K562 (cell line): ENCODE measurements at regions not wholly inside any gene's neighbourhood (a gene's known extent, or its start where the extent isn't known, plus 50 kb on each side); places are given as distances from the start of the nearest gene placed in this dataset.

Experiments
- ATAC-seq: fragments of 200-7000 bp; cut with Tn5 transposase; 3 replicates; pipeline ENCODE4 v1.9.1; 2020; ENCODE audit warnings: moderate library complexity
- BruUV-seq: library from RNA; stranded (reverse); fragments of 400-500 nt; replicated peaks from 2 replicates; lab custom pipeline; 2021; lab: Mats Ljungman, UMichigan
- CTCF ChIA-PET: fragments of 300-600 bp; formaldehyde crosslinking; extraction: SDS; loops from one replicate; lab custom pipeline; 2021; ENCODE audit warnings: low intra/inter-chr PET ratio; lab: Yijun Ruan, JAX
- POLR2A ChIA-PET: fragments of 300-600, 350-650 bp; sonication (Branson Sonifier 250); formaldehyde crosslinking; extraction: SDS; loops from one replicate; lab custom pipeline; 2021; ENCODE audit warnings: antibody characterized with exemption, inconsistent platforms; lab: Yijun Ruan, JAX
- DNase-seq, 4 experiments: peaks; one replicate each; pipeline versions ENCODE4 v3.0.0 to v3.0.0-alpha.2; 2011 to 2018; ENCODE audit warnings: low spot score in 3 of 4, mixed read lengths in 3 of 4; ENCODE audit errors: extremely low read depth in 1 of 4
- FAIRE-seq: peaks from 2 replicates; lab custom pipeline; 2011; peaks lifted over from hg19 to GRCh38; lab: Jason Lieb, UNC
- H2AFZ ChIP-seq: 2 replicates; pipeline ENCODE4 v1.6.0; 2011; ENCODE audit warnings: low read depth, low read length, control low read depth, inconsistent platforms
- H3K27ac ChIP-seq: fragments of 200-600 bp; 3 replicates; pipeline ENCODE4 v1.8.0; 2011; ENCODE audit warnings: low read depth, mild to moderate bottlenecking, control low read depth, inconsistent platforms, low read length, moderate library complexity, mixed read lengths; ENCODE audit errors: extremely low read depth
- H3K27me3 ChIP-seq, 2 experiments: fragments of 300-600 bp in 1 of 2; 2 replicates in 1 of 2; 3 replicates in 1 of 2; pipeline versions ENCODE4 v1.6.0 to v1.8.0; 2011; ENCODE audit warnings: inconsistent platforms in 2 of 2, low read length in 2 of 2, mild to moderate bottlenecking in 1 of 2, mixed read lengths in 1 of 2, moderate library complexity in 1 of 2; ENCODE audit not compliant: control insufficient read depth in 2 of 2, insufficient read depth in 2 of 2
- H3K36me3 ChIP-seq: fragments of 300-600 bp; 3 replicates; pipeline ENCODE4 v1.8.0; 2011; ENCODE audit warnings: mild to moderate bottlenecking, low read length, inconsistent platforms; ENCODE audit not compliant: control insufficient read depth, insufficient read depth
- H3K4me1 ChIP-seq, 2 experiments: fragments of 200-600 bp in 1 of 2; replicated peaks in 1 of 2; 2 replicates in 1 of 2; 3 replicates in 1 of 2; pipeline versions ENCODE4 v1.5.1 to v1.8.0; 2011; ENCODE audit warnings: inconsistent platforms in 2 of 2, low read length in 2 of 2, mild to moderate bottlenecking in 1 of 2, mixed read lengths in 1 of 2, moderate library complexity in 1 of 2; ENCODE audit not compliant: control insufficient read depth in 2 of 2, insufficient read depth in 2 of 2
- H3K4me2 ChIP-seq: 2 replicates; pipeline ENCODE4 v1.6.1; 2011; ENCODE audit warnings: low read length, control low read depth, inconsistent platforms, mixed read lengths; ENCODE audit not compliant: insufficient read depth
- H3K4me3 ChIP-seq: fragments of 200-600 bp; sonication (generic), shearing (Covaris generic); 2 replicates; pipeline ENCODE4 v1.5.1; 2016; ENCODE audit warnings: control low read depth, inconsistent platforms
- H3K79me2 ChIP-seq: fragments of 200-600 bp; 3 replicates; pipeline ENCODE4 v1.8.0; 2011; ENCODE audit warnings: low read length, inconsistent platforms; ENCODE audit not compliant: control insufficient read depth, insufficient read depth
- H3K9ac ChIP-seq, 2 experiments: 2 replicates each; pipeline versions ENCODE4 v1.6.0 to v1.6.1; 2011; ENCODE audit warnings: low read depth in 2 of 2, low read length in 2 of 2, control low read depth in 1 of 2, inconsistent platforms in 1 of 2, mild to moderate bottlenecking in 1 of 2, mixed read lengths in 1 of 2; ENCODE audit not compliant: insufficient read depth in 1 of 2
- H3K9me1 ChIP-seq: one replicate; pipeline ENCODE4 v1.6.0; 2011; ENCODE audit warnings: inconsistent platforms, mild to moderate bottlenecking, low read length, moderate library complexity; ENCODE audit not compliant: control insufficient read depth, insufficient read depth
- H3K9me3 ChIP-seq: replicated peaks from 2 replicates; pipeline ENCODE4 v1.5.1; 2011; ENCODE audit warnings: low read depth, low read length, inconsistent platforms; ENCODE audit not compliant: control insufficient read depth, insufficient read depth
- H4K20me1 ChIP-seq: replicated peaks from 2 replicates; pipeline ENCODE4 v1.6.1; 2011; ENCODE audit warnings: low read length, inconsistent platforms, mixed read lengths; ENCODE audit not compliant: control insufficient read depth, insufficient read depth
- ARID1B ChIP-seq: fragments of 450-650 bp; IDR thresholded peaks from 2 replicates; pipeline ENCODE4 v1.6.1; 2016; ENCODE audit warnings: antibody characterized with exemption, mild to moderate bottlenecking, inconsistent platforms
- CHCHD3 ChIP-seq: fragments of 250-450 bp; sonication (Bioruptor Pico); IDR thresholded peaks from 2 replicates; pipeline ENCODE4 v2.1.2; 2022; ENCODE audit warnings: mild to moderate bottlenecking
- CREBBP ChIP-seq: IDR thresholded peaks from one replicate; pipeline ENCODE4 v1.6.1; 2012; ENCODE audit warnings: low read depth, mild to moderate bottlenecking, control low read depth, inconsistent platforms, low read length
- HDAC6 ChIP-seq: IDR thresholded peaks from 2 replicates; pipeline ENCODE4 v1.6.1; 2012; ENCODE audit warnings: low read depth, mild to moderate bottlenecking, control low read depth, inconsistent platforms, low read length, moderate library complexity
- MAZ ChIP-seq, 2 experiments: fragments of 450-650 bp in 1 of 2; sonication (generic) in 1 of 2; formaldehyde crosslinking; IDR thresholded peaks in 1 of 2; conservative IDR thresholded peaks in 1 of 2; 2 replicates each; pipeline versions ENCODE4 v1.4.0 to v1.5.0; 2020; ENCODE audit warnings: mild to moderate bottlenecking in 1 of 2, missing genetic modification reagents in 1 of 2
- NCOA1 ChIP-seq: fragments of 450-650 bp; IDR thresholded peaks from 2 replicates; pipeline ENCODE4 v1.6.1; 2016; ENCODE audit warnings: low read depth
- NR2C1 ChIP-seq, 2 experiments: fragments of 450-650 bp; IDR thresholded peaks; 2 replicates each; pipeline ENCODE4 v1.6.1; 2017; ENCODE audit warnings: mild to moderate bottlenecking in 2 of 2, antibody characterized with exemption in 1 of 2, inconsistent platforms in 1 of 2, missing compliant biosample characterization in 1 of 2, missing genetic modification characterization in 1 of 2
- POLR2G ChIP-seq: fragments of 200-400 bp; formaldehyde crosslinking; IDR thresholded peaks from 2 replicates; pipeline ENCODE4 v1.6.1; 2017; ENCODE audit warnings: low read depth, mild to moderate bottlenecking, antibody characterized with exemption, low read length, moderate library complexity
- TFAP4 ChIP-seq: sonication (generic); formaldehyde crosslinking; IDR thresholded peaks from 2 replicates; pipeline ENCODE4 v1.8.0; 2022; ENCODE audit warnings: missing genetic modification reagents, mild to moderate bottlenecking, moderate library complexity, borderline replicate concordance
- ZNF134 ChIP-seq: fragments of 250-450 bp; sonication (Bioruptor Pico); conservative IDR thresholded peaks from 2 replicates; pipeline ENCODE4 v1.4.0; 2020
- ZNF764 ChIP-seq: fragments of 250-450 bp; sonication (Bioruptor Pico); IDR thresholded peaks from 2 replicates; pipeline ENCODE4 v1.4.0; 2020; ENCODE audit warnings: low read depth, mild to moderate bottlenecking, moderate library complexity
- WGBS: fragments of 100-300 bp; shearing (Covaris generic); methylation state at CpG from one replicate; pipeline ENCODE4 v1.1.6; 2016; ENCODE audit warnings: low coverage, mixed read lengths; ENCODE audit not compliant: insufficient coverage; ENCODE audit errors: missing lambda C conversion rate; 5-methylcytosine and 5-hydroxymethylcytosine counted together
- in situ Hi-C: fragments of 300-500 bp; cut with MboI; formaldehyde crosslinking; loops from 4 replicates; pipeline ENCODE4 v1.15.0; 2018; ENCODE audit warnings: inconsistent platforms, mixed read lengths
- intact Hi-C: fragments of 100-400 bp; cut with micrococcal nuclease; formaldehyde crosslinking; loops from 2 replicates; pipeline ENCODE4 v1.14.2; 2022
- TF ChIP-seq, protein P1 (sequence below): fragments of 450-650 bp; IDR thresholded peaks from 2 replicates; pipeline ENCODE4 v1.6.1; 2014; ENCODE audit warnings: low read depth, mild to moderate bottlenecking, moderate library complexity, borderline replicate concordance
- TF ChIP-seq, protein P2 (sequence below): fragments of 250-450 bp; sonication (Bioruptor Pico); IDR thresholded peaks from 2 replicates; pipeline ENCODE4 v1.8.0; 2021; ENCODE audit warnings: moderate library complexity, mild to moderate bottlenecking, inconsistent platforms

DNA sequence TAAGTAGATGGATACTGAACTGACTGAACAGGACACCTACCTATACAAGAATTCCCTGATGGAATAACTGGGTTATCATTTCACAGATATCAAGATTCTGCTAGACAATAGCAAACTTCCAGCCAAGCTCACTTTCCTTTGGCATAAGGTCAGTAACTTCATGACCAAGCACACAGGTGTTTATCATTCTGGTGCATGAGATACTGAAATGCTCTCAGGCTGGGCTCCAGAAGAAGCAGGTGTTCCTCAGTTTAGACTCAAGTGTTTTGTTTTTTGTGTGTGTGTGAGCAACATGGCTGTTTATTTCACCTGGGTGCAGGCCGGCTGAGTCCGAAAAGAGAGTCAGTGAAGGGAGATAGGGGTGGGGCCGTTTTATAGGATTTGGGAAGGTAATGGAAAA lies 201.5 kb upstream of the SPOCK3 start:
- CTCF ChIA-PET = no interaction called here
- Histone ChIP-seq H3K27me3 (no peaks in the 10 kb centered on the region), H3K9me3 (no peaks in the 10 kb centered on the region), H3K79me2 (no peaks in the 10 kb centered on the region), H3K4me3 (no peak overlapping the region), H3K36me3 (no peaks in the 10 kb centered on the region), H3K4me2 (no peak overlapping the region), H4K20me1 (no peaks in the 10 kb centered on the region), H3K9ac (no peak overlapping the region), H3K9me1 (no peaks in the 10 kb centered on the region), H3K4me1 (no peaks in the 10 kb centered on the region), H3K27ac (no peak overlapping the region), H2AFZ (no peak overlapping the region)
- in situ Hi-C loops (no loop called here), intact Hi-C loops (no loop called here)
- ATAC-seq (no peak), FAIRE-seq (no peak), DNase-seq (no peak)
- POLR2A ChIA-PET = no interaction called here
- WGBS = 0% methylated on average over 2 of the region's 3 CpGs
- TF ChIP-seq, protein P1, sequence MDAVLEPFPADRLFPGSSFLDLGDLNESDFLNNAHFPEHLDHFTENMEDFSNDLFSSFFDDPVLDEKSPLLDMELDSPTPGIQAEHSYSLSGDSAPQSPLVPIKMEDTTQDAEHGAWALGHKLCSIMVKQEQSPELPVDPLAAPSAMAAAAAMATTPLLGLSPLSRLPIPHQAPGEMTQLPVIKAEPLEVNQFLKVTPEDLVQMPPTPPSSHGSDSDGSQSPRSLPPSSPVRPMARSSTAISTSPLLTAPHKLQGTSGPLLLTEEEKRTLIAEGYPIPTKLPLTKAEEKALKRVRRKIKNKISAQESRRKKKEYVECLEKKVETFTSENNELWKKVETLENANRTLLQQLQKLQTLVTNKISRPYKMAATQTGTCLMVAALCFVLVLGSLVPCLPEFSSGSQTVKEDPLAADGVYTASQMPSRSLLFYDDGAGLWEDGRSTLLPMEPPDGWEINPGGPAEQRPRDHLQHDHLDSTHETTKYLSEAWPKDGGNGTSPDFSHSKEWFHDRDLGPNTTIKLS = no peak
- no peak for TF ChIP-seq MAZ (CRISPR knock-in tag; conservative IDR thresholded peaks at IDR 0.05 in 1 of 2, IDR thresholded peaks at IDR 0.05 in 1 of 2)
- TF ChIP-seq NR2C1 (IDR thresholded peaks at IDR 0.05) = no peak
- TF ChIP-seq NR2C1 (tag; IDR thresholded peaks at IDR 0.05) = no peak
- TF ChIP-seq CHCHD3 (CRISPR knock-in tag) = no peak
- TF ChIP-seq, protein P2, sequence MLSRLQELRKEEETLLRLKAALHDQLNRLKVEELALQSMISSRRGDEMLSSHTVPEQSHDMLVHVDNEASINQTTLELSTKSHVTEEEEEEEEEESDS (CRISPR knock-in tag) = no peak
- no peak for TF ChIP-seq POLR2G
- TF ChIP-seq ARID1B = no peak
- TF ChIP-seq NCOA1 = no peak
- TF ChIP-seq HDAC6 = no peak
- no peak for TF ChIP-seq ZNF134 (CRISPR knock-in tag)
- TF ChIP-seq ZNF764 = no peak
- no peak for TF ChIP-seq CREBBP
- no peak for TF ChIP-seq TFAP4 (CRISPR knock-in tag)
- BruUV-seq = no TSS peak
